Tibial artery (tissue), 4 donors: ENCODE measurements at regions not wholly inside any gene's neighbourhood (a gene's known extent, or its start where the extent isn't known, plus 50 kb on each side); places are given as distances from the start of the nearest gene placed in this dataset.
A peak's percentile ranks its signal among the peaks of the same experiment; 100 is the strongest.

ENCODE experiments used
- DNase-seq, 2 donors: peaks; one replicate each; pipeline ENCODE4 v3.0.0-alpha.2; 2019
- H3K27ac ChIP-seq, 2 donors: fragments of 200-600 bp; sonication (generic) in 1 of 2; 1 replicate in 1 of 2; 2 replicates in 1 of 2; pipeline ENCODE4 v1.5.1; 2018 to 2019; ENCODE audit warnings: mild to moderate bottlenecking in 1 of 2
- H3K27me3 ChIP-seq, 2 donors: fragments of 200-600 bp; sonication (generic) in 1 of 2; one replicate each; pipeline versions ENCODE4 v1.5.1 to v1.6.0; 2016 to 2019
- H3K36me3 ChIP-seq, 3 donors: fragments of 200-600 bp; sonication (generic) in 2 of 3; one replicate each; pipeline ENCODE4 v1.5.1; 2016 to 2019; ENCODE audit warnings: mild to moderate bottlenecking in 2 of 3
- H3K4me1 ChIP-seq, 4 donors: fragments of 200-600 bp; sonication (generic) in 2 of 4; 1 replicate in 3 of 4; 2 replicates in 1 of 4; pipeline ENCODE4 v1.5.1; 2016 to 2019
- H3K4me3 ChIP-seq, 2 donors: fragments of 200-600 bp; sonication (generic) in 1 of 2; 1 replicate in 1 of 2; 2 replicates in 1 of 2; pipeline ENCODE4 v1.5.1; 2018 to 2019; ENCODE audit warnings: mild to moderate bottlenecking in 2 of 2
- H3K9me3 ChIP-seq, 3 donors: fragments of 200-600 bp; sonication (generic) in 1 of 3; one replicate each; pipeline ENCODE4 v1.5.1; 2016 to 2019
- intact Hi-C: fragments of 100-400 bp; cut with DNase I; formaldehyde crosslinking; loops from one replicate; pipeline ENCODE4 v1.15.0; 2023; ENCODE audit warnings: low total_unique reads
- TF ChIP-seq, protein P1 (sequence below), 2 experiments: fragments of 200-600 bp in 1 of 2; fragments of 450-650 bp in 1 of 2; IDR thresholded peaks; one replicate each; pipeline ENCODE4 v1.5.1; 2017 to 2019; ENCODE audit warnings: antibody characterized with exemption in 2 of 2, mild to moderate bottlenecking in 1 of 2, moderate library complexity in 1 of 2

- DNase-seq = peak in 1 of 2 donors; percentile 50
- no peaks in the 10 kb centered on the region for H3K4me1 ChIP-seq
- peaks cover 0 to 20% of the 10 kb centered on the region in 2 donors for H3K27me3 ChIP-seq
- intact Hi-C loops = no loop called here
- no peaks in the 10 kb centered on the region for H3K36me3 ChIP-seq
- no peak overlapping the region for H3K4me3 ChIP-seq
- no peaks in the 10 kb centered on the region for H3K9me3 ChIP-seq
- H3K27ac ChIP-seq = no peak overlapping the region
- TF ChIP-seq, protein P1, sequence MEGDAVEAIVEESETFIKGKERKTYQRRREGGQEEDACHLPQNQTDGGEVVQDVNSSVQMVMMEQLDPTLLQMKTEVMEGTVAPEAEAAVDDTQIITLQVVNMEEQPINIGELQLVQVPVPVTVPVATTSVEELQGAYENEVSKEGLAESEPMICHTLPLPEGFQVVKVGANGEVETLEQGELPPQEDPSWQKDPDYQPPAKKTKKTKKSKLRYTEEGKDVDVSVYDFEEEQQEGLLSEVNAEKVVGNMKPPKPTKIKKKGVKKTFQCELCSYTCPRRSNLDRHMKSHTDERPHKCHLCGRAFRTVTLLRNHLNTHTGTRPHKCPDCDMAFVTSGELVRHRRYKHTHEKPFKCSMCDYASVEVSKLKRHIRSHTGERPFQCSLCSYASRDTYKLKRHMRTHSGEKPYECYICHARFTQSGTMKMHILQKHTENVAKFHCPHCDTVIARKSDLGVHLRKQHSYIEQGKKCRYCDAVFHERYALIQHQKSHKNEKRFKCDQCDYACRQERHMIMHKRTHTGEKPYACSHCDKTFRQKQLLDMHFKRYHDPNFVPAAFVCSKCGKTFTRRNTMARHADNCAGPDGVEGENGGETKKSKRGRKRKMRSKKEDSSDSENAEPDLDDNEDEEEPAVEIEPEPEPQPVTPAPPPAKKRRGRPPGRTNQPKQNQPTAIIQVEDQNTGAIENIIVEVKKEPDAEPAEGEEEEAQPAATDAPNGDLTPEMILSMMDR (IDR thresholded peaks at IDR 0.05) = no peak
These were observed 1402.6 kb downstream of the BRD1 start for GRCh38 chr22:48425091-48425506.

GRCh38 chr22:48424661-48425060, 1403.0 kb downstream of the BRD1 start:
- TF ChIP-seq, protein P1 (IDR thresholded peaks at IDR 0.05) = no peak
- no peaks in the 10 kb centered on the region for H3K9me3 ChIP-seq
- H3K36me3 ChIP-seq = no peaks in the 10 kb centered on the region
- no peaks in the 10 kb centered on the region for H3K4me1 ChIP-seq
- H3K27me3 ChIP-seq = peaks cover 0 to 17% of the 10 kb centered on the region in 2 donors
- no peak overlapping the region for H3K27ac ChIP-seq
- intact Hi-C loops = no loop called here
- no peak overlapping the region for H3K4me3 ChIP-seq
- peak in 1 of 2 donors; percentile 43 for DNase-seq

DNA sequence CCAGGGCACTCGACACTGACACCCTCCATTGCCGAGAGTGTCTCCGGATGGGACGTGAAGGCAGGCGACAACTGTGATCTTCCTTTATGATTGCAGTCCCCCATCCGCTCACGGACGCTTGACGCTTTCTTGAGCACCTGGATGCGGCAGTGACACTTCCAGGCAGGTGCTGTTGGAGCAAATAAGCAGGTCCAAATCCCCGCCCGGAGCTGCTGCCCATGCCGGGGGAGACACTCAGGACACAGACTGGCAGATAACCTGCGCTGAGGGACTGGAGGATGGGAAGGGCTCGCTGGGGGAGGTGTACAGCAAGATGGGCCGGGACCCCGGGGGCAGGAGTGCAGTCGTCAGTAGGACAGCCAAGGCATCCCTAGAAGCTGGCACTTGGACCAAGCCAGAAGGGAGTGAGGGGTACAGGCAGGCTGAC, 1403.5 kb downstream of the BRD1 start:
- H3K27me3 ChIP-seq = peaks cover 0 to 17% of the 10 kb centered on the region in 2 donors
- TF ChIP-seq, protein P1 (IDR thresholded peaks at IDR 0.05) = no peak
- no peak overlapping the region for H3K4me3 ChIP-seq
- no peaks in the 10 kb centered on the region for H3K4me1 ChIP-seq
- no peak overlapping the region for H3K27ac ChIP-seq
- H3K9me3 ChIP-seq = no peaks in the 10 kb centered on the region
- intact Hi-C loops = no loop called here
- peak in 1 of 2 donors; percentile 62 for DNase-seq
- H3K36me3 ChIP-seq = no peaks in the 10 kb centered on the region

DNA sequence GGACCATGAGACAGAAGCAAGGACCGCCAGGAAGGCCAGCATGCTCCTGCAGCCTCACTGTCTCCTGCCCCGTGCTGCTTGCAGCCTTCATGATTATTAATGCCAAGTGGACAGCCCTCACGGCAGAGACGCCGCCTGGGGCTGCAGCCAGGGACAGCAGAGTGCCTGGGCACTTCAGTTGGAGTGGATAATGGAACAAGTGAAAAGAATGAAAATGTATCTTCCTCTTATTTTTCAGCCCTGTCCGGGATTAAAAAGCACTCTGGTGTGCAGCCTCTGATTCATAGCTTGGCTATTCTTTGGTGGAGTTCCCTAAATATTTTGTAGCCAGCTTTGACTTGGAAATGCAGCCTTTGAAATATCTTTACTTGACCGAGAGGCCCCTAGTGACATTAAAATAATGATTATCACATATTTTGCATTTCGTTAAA, 1404.2 kb downstream of the BRD1 start:
- intact Hi-C loops = no loop called here
- no peak for DNase-seq
- no peak overlapping the region for H3K27ac ChIP-seq

DNA sequence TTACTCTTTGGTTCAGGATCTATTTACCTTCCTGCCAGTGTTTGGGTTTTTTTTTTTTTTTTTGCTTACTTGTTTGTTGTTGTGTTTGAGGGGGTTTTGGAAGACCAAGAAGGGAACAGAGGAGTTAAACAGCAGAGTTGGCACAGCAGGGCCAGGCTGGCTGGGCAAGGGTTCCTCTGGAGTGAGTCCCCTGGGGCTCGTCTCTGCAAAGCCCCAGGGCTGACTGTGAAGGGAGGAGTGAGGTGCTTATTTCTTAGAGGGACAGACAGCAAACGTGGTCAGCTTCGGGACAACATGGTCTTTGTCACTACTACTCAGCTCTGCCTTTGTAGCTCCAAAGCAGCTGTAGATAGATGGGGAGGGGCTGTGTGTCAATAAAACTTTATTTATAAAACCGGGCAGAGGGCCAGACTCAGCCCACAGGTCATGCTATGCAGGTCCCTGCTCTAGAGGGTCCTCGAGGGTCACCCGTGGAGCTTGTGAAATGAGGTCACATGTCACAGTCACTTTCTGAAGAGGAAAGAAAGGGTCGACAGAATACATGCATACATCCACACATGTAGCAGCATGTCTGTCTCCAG, 1404.7 kb downstream of the BRD1 start:
- Histone ChIP-seq H3K27ac (no peak overlapping the region), H3K9me3 (no peaks in the 10 kb centered on the region), H3K36me3 (no peaks in the 10 kb centered on the region), H3K4me3 (no peak overlapping the region), H3K4me1 (no peaks in the 10 kb centered on the region), H3K27me3 (peaks cover 0 to 19% of the 10 kb centered on the region in 2 donors)
- TF ChIP-seq, protein P1 (IDR thresholded peaks at IDR 0.05) = no peak
- DNase-seq = peak in 1 of 2 donors; percentile 40
- intact Hi-C loops = no loop called here

More for the DNA sequence above, 1404.2 kb downstream of the BRD1 start:
- H3K4me1 ChIP-seq = no peaks in the 10 kb centered on the region
- H3K4me3 ChIP-seq = no peak overlapping the region
- H3K36me3 ChIP-seq = no peaks in the 10 kb centered on the region
- peaks cover 0 to 17% of the 10 kb centered on the region in 2 donors for H3K27me3 ChIP-seq
- TF ChIP-seq, protein P1 (IDR thresholded peaks at IDR 0.05) = no peak
- H3K9me3 ChIP-seq = no peaks in the 10 kb centered on the region
